HAP-1 (cell line): ENCODE measurements at regions not wholly inside any gene's neighbourhood (a gene's known extent, or its start where the extent isn't known, plus 50 kb on each side); places are given as distances from the start of the nearest gene placed in this dataset.

Source experiments
- DNase-seq, 2 experiments: peaks; one replicate each; pipeline ENCODE4 v3.0.0-alpha.2; 2016 to 2020; ENCODE audit warnings: low spot score in 2 of 2
- H3K27me3 ChIP-seq: fragments of 250-450 bp; sonication (Bioruptor Pico); 2 replicates; pipeline ENCODE4 v1.5.1; 2020; ENCODE audit warnings: low read depth, mild to moderate bottlenecking, moderate library complexity
- H3K36me3 ChIP-seq: fragments of 250-450 bp; sonication (Bioruptor Pico); replicated peaks from 2 replicates; pipeline ENCODE4 v1.5.1; 2020; ENCODE audit warnings: mild to moderate bottlenecking
- H3K4me1 ChIP-seq: fragments of 250-450 bp; sonication (Bioruptor Pico); 2 replicates; pipeline ENCODE4 v1.5.1; 2020; ENCODE audit warnings: mild to moderate bottlenecking
- H3K4me3 ChIP-seq: fragments of 250-450 bp; sonication (Bioruptor Pico); 2 replicates; pipeline ENCODE4 v1.5.1; 2020; ENCODE audit warnings: mild to moderate bottlenecking, moderate library complexity
- H3K9me3 ChIP-seq: fragments of 250-450 bp; sonication (Bioruptor Pico); 2 replicates; pipeline ENCODE4 v1.5.1; 2020; ENCODE audit warnings: mild to moderate bottlenecking, moderate library complexity
- in situ Hi-C: fragments of 300-500 bp; cut with MboI; formaldehyde crosslinking; loops from 3 replicates; pipeline ENCODE4 v1.14.3; 2020; ENCODE audit warnings: low sequenced_read_pairs, inconsistent platforms, mixed read lengths

- no peak overlapping the region for H3K4me3 ChIP-seq
- in situ Hi-C loops = no loop called here
- H3K27me3 ChIP-seq = no peaks in the 10 kb centered on the region
- no peaks in the 10 kb centered on the region for H3K9me3 ChIP-seq
- no peaks in the 10 kb centered on the region for H3K4me1 ChIP-seq
- H3K36me3 ChIP-seq = no peaks in the 10 kb centered on the region
- no peak for DNase-seq
Observed at GRCh38 chr3:163138258-163138657, 1641.7 kb downstream of the OTOL1 start.

GRCh38 chr3:163132111-163132510, 1635.5 kb downstream of the OTOL1 start:
- Histone ChIP-seq H3K4me3 (no peak overlapping the region), H3K27me3 (no peaks in the 10 kb centered on the region), H3K9me3 (no peaks in the 10 kb centered on the region; the same call in 1 of the 2 replicates), H3K4me1 (no peaks in the 10 kb centered on the region), H3K36me3 (no peaks in the 10 kb centered on the region)
- in situ Hi-C loops = no loop called here
- no peak for DNase-seq

- H3K9me3 ChIP-seq = no peaks in the 10 kb centered on the region; the same call in 1 of the 2 replicates
- H3K36me3 ChIP-seq = no peaks in the 10 kb centered on the region
- in situ Hi-C loops = no loop called here
- H3K27me3 ChIP-seq = no peaks in the 10 kb centered on the region
- H3K4me1 ChIP-seq = no peaks in the 10 kb centered on the region
- no peak for DNase-seq
- no peak overlapping the region for H3K4me3 ChIP-seq
Observed at GRCh38 chr3:163129287-163129686, 1632.7 kb downstream of the OTOL1 start.

GRCh38 chr3:163126115-163126514, 1629.5 kb downstream of the OTOL1 start:
- no peaks in the 10 kb centered on the region; the same call in 1 of the 2 replicates for H3K9me3 ChIP-seq
- no peak for DNase-seq
- H3K4me1 ChIP-seq = no peaks in the 10 kb centered on the region
- no peak overlapping the region for H3K4me3 ChIP-seq
- no peaks in the 10 kb centered on the region for H3K27me3 ChIP-seq
- no peaks in the 10 kb centered on the region for H3K36me3 ChIP-seq
- in situ Hi-C loops = no loop called here
